H1 (cell line): ENCODE measurements at regions not wholly inside any gene's neighbourhood (a gene's known extent, or its start where the extent isn't known, plus 50 kb on each side); places are given as distances from the start of the nearest gene placed in this dataset.

Source experiments
- ATF2 ChIP-seq: IDR thresholded peaks from 2 replicates; pipeline ENCODE4 v1.6.1; 2012; ENCODE audit warnings: low read length, inconsistent platforms
- CTCF ChIP-seq, 3 experiments: IDR thresholded peaks; 1 replicate in 2 of 3; 2 replicates in 1 of 3; pipeline versions ENCODE4 v1.5.1 to v1.6.1; 2011; ENCODE audit warnings: low read length in 3 of 3, mild to moderate bottlenecking in 3 of 3, inconsistent platforms in 2 of 3, low read depth in 1 of 3, moderate library complexity in 1 of 3; ENCODE audit not compliant: insufficient read depth in 1 of 3; ENCODE audit errors: control extremely low read depth in 1 of 3
- EZH2 ChIP-seq: fragments of 200-600 bp; sonication (generic); IDR thresholded peaks from 2 replicates; pipeline ENCODE4 v1.7.1; 2012; ENCODE audit warnings: low read depth, mild to moderate bottlenecking, moderate library complexity, low read length, inconsistent platforms; ENCODE audit not compliant: severe bottlenecking
- KDM5A ChIP-seq: fragments of 200-600 bp; IDR thresholded peaks from 2 replicates; pipeline ENCODE4 v1.7.1; 2012; ENCODE audit warnings: mild to moderate bottlenecking, low read length, inconsistent platforms, mixed read lengths
- NANOG ChIP-seq: IDR thresholded peaks from 2 replicates; pipeline ENCODE4 v1.6.1; 2011; ENCODE audit warnings: low read length, low read depth, mild to moderate bottlenecking, inconsistent platforms; ENCODE audit not compliant: insufficient read depth, poor library complexity, severe bottlenecking
- POU5F1 ChIP-seq: IDR thresholded peaks from 2 replicates; pipeline ENCODE4 v1.6.1; 2011; ENCODE audit warnings: low read depth, mild to moderate bottlenecking, low read length, moderate library complexity
- RXRA ChIP-seq: IDR thresholded peaks from 2 replicates; pipeline ENCODE4 v1.6.1; 2011; ENCODE audit warnings: low read depth, mild to moderate bottlenecking, low read length, moderate library complexity; ENCODE audit not compliant: insufficient read depth
- SIN3A ChIP-seq, 2 experiments: IDR thresholded peaks in 1 of 2; conservative IDR thresholded peaks in 1 of 2; 2 replicates each; pipeline ENCODE4 v1.6.1; 2011 to 2012; ENCODE audit warnings: low read length in 2 of 2, improper control_type of control experiment in 1 of 2, low read depth in 1 of 2, mild to moderate bottlenecking in 1 of 2
- YY1 ChIP-seq: IDR thresholded peaks from 2 replicates; pipeline ENCODE4 v1.6.1; 2011; ENCODE audit warnings: low read depth, mild to moderate bottlenecking, low read length

GRCh38 chr3:106810300-106810875 lies 566.9 kb upstream of the CCDC54 start (continued):
- TF ChIP-seq CTCF (IDR thresholded peaks at IDR 0.05; ENCODE audit: control extremely low read depth in 1 of 3, insufficient read depth in 1 of 3, low read depth in 1 of 3, low read length in 3 of 3): no peak
- no peak for TF ChIP-seq SIN3A (conservative IDR thresholded peaks at IDR 0.05 in 1 of 2, IDR thresholded peaks at IDR 0.05 in 1 of 2; ENCODE audit: low read depth in 1 of 2, low read length in 2 of 2)
- no peak for TF ChIP-seq YY1
- no peak for TF ChIP-seq KDM5A
- no peak for TF ChIP-seq RXRA
- TF ChIP-seq EZH2: no peak
- TF ChIP-seq POU5F1: no peak
- TF ChIP-seq ATF2: no peak
- no peak for TF ChIP-seq NANOG
